ENCODE measurements at regions not wholly inside any gene's neighbourhood (a gene's known extent, or its start where the extent isn't known, plus 50 kb on each side); places are given as distances from the start of the nearest gene placed in this dataset.

DNA sequence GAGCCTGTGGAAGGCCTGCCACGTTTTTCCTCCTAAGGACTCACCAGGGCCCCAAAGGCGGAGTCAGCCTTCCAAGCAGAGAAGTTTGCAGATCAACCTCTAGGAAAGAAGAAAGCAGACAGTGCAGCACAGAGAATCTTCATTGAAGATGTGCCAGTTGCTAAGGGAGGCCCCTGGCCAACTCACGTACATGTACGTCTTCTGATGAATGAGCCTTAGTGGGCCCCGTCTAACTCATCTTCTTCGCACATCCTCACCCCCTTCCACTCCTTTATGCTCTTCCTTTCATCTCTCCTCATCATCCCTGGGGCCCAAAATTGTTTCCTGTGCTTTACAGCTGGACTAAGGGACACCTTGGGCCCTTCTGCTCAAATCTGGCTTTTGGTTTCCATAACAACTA lies 703.0 kb upstream of the TBX3 start:
- DNase-seq: no peak
- in situ Hi-C loops (cut with MboI; ENCODE audit: low pct_ligation_motif_present in 1 of 4, low pct_unique_long_range_greater_than_20kb in 1 of 4, low sequenced_read_pairs in 3 of 4): no loop called here
- Histone ChIP-seq H3K36me3 (no peaks in the 10 kb centered on the region), H3K4me1 (no peaks in the 10 kb centered on the region), H3K27me3 (no peaks in the 10 kb centered on the region), H3K27ac (no peak overlapping the region), H3K9me3 (no peaks in the 10 kb centered on the region), H3K4me3 (no peak overlapping the region)
- intact Hi-C loops (cut with DNase I; ENCODE audit: low total_unique reads): no loop called here
- TF ChIP-seq POLR2AphosphoS5 (IDR thresholded peaks at IDR 0.05): no peak
- TF ChIP-seq POLR2A (IDR thresholded peaks at IDR 0.05): no peak
- TF ChIP-seq EP300 (IDR thresholded peaks at IDR 0.05; ENCODE audit: low read depth): no peak
- TF ChIP-seq, protein P1, sequence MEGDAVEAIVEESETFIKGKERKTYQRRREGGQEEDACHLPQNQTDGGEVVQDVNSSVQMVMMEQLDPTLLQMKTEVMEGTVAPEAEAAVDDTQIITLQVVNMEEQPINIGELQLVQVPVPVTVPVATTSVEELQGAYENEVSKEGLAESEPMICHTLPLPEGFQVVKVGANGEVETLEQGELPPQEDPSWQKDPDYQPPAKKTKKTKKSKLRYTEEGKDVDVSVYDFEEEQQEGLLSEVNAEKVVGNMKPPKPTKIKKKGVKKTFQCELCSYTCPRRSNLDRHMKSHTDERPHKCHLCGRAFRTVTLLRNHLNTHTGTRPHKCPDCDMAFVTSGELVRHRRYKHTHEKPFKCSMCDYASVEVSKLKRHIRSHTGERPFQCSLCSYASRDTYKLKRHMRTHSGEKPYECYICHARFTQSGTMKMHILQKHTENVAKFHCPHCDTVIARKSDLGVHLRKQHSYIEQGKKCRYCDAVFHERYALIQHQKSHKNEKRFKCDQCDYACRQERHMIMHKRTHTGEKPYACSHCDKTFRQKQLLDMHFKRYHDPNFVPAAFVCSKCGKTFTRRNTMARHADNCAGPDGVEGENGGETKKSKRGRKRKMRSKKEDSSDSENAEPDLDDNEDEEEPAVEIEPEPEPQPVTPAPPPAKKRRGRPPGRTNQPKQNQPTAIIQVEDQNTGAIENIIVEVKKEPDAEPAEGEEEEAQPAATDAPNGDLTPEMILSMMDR (IDR thresholded peaks at IDR 0.05): no peak
- WGBS, 2 donors (ENCODE audit: low coverage in 1 of 2): 80 to 87% methylated on average over 1 to 6 of the region's 6 CpGs

DNA sequence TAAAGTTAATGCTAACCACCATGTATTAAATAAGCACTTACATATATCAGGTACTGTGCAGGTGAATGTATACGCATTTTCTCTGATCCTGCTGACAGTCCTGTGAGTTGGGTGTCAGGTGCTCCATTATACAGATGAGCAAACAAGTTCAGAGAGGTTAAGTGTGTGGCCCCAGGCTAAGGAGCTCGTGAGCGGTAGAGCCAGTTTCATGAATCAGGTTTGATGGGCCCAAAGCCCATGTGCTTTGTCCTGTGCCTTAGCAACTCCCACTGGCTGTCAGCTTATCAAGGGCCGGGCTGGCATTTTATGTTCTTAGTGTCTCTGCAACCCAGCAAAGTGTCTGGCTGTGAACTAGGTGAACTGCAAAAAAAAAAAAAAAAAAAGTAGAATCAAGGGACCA lies 701.2 kb upstream of the TBX3 start:
- H3K36me3 ChIP-seq: no peaks in the 10 kb centered on the region
- 75 to 100% methylated on average over 1 to 4 of the region's 4 CpGs for WGBS, 2 donors (ENCODE audit: low coverage in 1 of 2)
- no peak for TF ChIP-seq POLR2A (IDR thresholded peaks at IDR 0.05)
- TF ChIP-seq, protein P1 (IDR thresholded peaks at IDR 0.05): no peak
- no peak for TF ChIP-seq POLR2AphosphoS5 (IDR thresholded peaks at IDR 0.05)
- no peak for TF ChIP-seq EP300 (IDR thresholded peaks at IDR 0.05; ENCODE audit: low read depth)
- no peaks in the 10 kb centered on the region for H3K9me3 ChIP-seq
- H3K27ac ChIP-seq: no peak overlapping the region
- H3K4me3 ChIP-seq: no peak overlapping the region
- intact Hi-C loops (cut with DNase I; ENCODE audit: low total_unique reads) (no loop called here), in situ Hi-C loops (cut with MboI; ENCODE audit: low pct_ligation_motif_present in 1 of 4, low pct_unique_long_range_greater_than_20kb in 1 of 4, low sequenced_read_pairs in 3 of 4) (no loop called here)
- H3K4me1 ChIP-seq: no peaks in the 10 kb centered on the region
- no peaks in the 10 kb centered on the region for H3K27me3 ChIP-seq
- DNase-seq: no peak

DNA sequence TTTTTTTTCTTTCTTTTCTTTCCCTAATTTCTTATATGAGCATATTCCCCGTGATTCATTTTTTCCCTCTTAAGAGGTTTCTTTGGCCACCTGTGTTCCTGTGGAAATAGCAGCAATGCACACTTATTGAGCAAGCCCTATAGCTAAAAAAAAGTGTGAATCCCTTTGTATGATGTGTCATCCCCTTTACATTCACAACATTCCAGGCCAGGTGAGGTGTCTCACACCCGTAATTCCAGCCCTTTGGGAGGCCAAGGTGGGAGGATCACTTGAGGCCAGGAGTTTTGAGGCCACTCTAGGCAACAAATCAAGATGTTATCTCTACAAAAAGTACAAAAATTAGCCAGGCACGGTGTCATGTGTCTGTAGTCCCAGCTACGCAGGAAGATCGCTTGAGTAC lies 700.4 kb upstream of the TBX3 start:
- Histone ChIP-seq H3K4me1 (no peaks in the 10 kb centered on the region), H3K36me3 (no peaks in the 10 kb centered on the region), H3K27ac (no peak overlapping the region), H3K4me3 (no peak overlapping the region), H3K27me3 (no peaks in the 10 kb centered on the region), H3K9me3 (no peaks in the 10 kb centered on the region)
- intact Hi-C loops (cut with DNase I; ENCODE audit: low total_unique reads): no loop called here
- DNase-seq: no peak
- WGBS, 2 donors (ENCODE audit: low coverage in 1 of 2): 89 to 100% methylated on average over 1 to 5 of the region's 5 CpGs
- TF ChIP-seq POLR2A (IDR thresholded peaks at IDR 0.05): no peak
- TF ChIP-seq, protein P1 (IDR thresholded peaks at IDR 0.05): no peak
- TF ChIP-seq POLR2AphosphoS5 (IDR thresholded peaks at IDR 0.05): no peak
- in situ Hi-C loops (cut with MboI; ENCODE audit: low pct_ligation_motif_present in 1 of 4, low pct_unique_long_range_greater_than_20kb in 1 of 4, low sequenced_read_pairs in 3 of 4): no loop called here

DNA sequence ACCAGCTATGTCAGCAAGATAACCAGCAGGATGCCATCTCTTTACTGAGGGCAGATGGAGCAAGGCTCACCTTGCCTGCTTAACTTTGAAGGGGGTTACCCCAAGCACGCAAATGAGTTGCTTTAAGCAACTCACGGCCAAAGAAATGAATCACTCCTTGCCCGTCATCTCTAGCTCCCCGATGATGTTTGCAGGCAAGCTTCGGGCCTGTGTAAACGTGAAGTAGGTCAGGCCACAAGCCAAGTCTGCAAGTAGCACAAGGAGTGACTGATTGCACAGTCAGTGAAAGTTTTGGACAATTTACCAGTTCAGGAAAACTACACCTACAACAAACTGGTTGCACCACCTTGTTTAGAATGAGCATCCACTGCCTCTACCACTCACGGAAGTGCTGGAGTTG lies 699.7 kb upstream of the TBX3 start:
- Histone ChIP-seq H3K36me3 (no peaks in the 10 kb centered on the region), H3K27ac (no peak overlapping the region), H3K4me1 (no peaks in the 10 kb centered on the region), H3K27me3 (no peaks in the 10 kb centered on the region), H3K4me3 (no peak overlapping the region), H3K9me3 (no peaks in the 10 kb centered on the region)
- 42% methylated on average over 7 of the region's 7 CpGs; no CpG with 5 or more reads in 1 of the 2 donors for whole genome bisulfite sequencing, 2 donors (ENCODE audit: low coverage in 1 of 2)
- in situ Hi-C loops (cut with MboI; ENCODE audit: low pct_ligation_motif_present in 1 of 4, low pct_unique_long_range_greater_than_20kb in 1 of 4, low sequenced_read_pairs in 3 of 4): no loop called here
- TF ChIP-seq POLR2AphosphoS5 (IDR thresholded peaks at IDR 0.05) (no peak), EP300 (IDR thresholded peaks at IDR 0.05; ENCODE audit: low read depth) (no peak), POLR2A (IDR thresholded peaks at IDR 0.05) (no peak)
- TF ChIP-seq, protein P1 (IDR thresholded peaks at IDR 0.05): no peak
- no peak for DNase-seq
- intact Hi-C loops (cut with DNase I; ENCODE audit: low total_unique reads): no loop called here
